ENCODE measurements at regions not wholly inside any gene's neighbourhood (a gene's known extent, or its start where the extent isn't known, plus 50 kb on each side); places are given as distances from the start of the nearest gene placed in this dataset.

DNA sequence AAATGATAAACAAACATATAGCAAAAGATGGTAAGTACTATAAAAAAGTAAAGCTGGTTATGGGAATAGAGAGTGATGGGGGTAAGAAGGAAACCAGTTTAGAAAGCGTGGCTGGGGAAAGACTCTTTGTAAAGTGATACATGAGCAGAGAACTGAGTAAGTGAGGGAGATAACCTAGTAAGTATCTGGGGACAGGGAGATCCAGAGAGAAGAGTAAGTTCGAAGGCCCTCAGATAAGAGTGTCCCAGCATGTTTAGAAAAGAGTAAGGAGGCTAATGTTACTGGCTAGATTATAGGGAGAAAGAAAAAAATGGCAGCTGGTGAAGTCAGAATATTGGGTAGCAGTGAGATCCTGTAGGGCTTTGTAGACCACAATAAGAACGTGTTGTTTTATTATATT lies 50.7 kb upstream of the HBS1L start:
- no peak overlapping the region for H3K27ac ChIP-seq (ENCODE audit: low read depth in 1 of 2, low read length in 1 of 2)
- no peak overlapping the region for H3K4me3 ChIP-seq (ENCODE audit: low read length in 2 of 2)
- 97% methylated on average over 3 of the region's 3 CpGs for WGBS
- no peak for DNase-seq (ENCODE audit: low read depth in 6 of 9, low spot score in 9 of 9)
- peaks cover 0 to 5% of the 10 kb centered on the region in 2 donors for H3K9me3 ChIP-seq (ENCODE audit: control insufficient read depth in 2 of 2, insufficient read depth in 1 of 2, low read length in 1 of 2)
- H3K4me1 ChIP-seq (ENCODE audit: control insufficient read depth in 2 of 2, insufficient read depth in 2 of 2, low read length in 2 of 2) = peaks cover 16 to 38% of the 10 kb centered on the region in 2 donors
- H3K36me3 ChIP-seq (ENCODE audit: control insufficient read depth in 2 of 2, insufficient read depth in 2 of 2, low read length in 1 of 2) = no peaks in the 10 kb centered on the region
- no peaks in the 10 kb centered on the region for H3K27me3 ChIP-seq (ENCODE audit: control insufficient read depth in 2 of 2, insufficient read depth in 1 of 2, low read length in 1 of 2)

Measured in thymus (tissue), 11 donors.